ENCODE measurements at regions not wholly inside any gene's neighbourhood (a gene's known extent, or its start where the extent isn't known, plus 50 kb on each side); places are given as distances from the start of the nearest gene placed in this dataset.
A peak's percentile ranks its signal among the peaks of the same experiment; 100 is the strongest.

- intact Hi-C loops (cut with DNase I), result no loop called here
- H3K36me3 ChIP-seq, result no peaks in the 10 kb centered on the region
- no peak for TF ChIP-seq CTCF (IDR thresholded peaks at IDR 0.05)
- H3K4me1 ChIP-seq, result peaks cover 0 to 7% (median 0%) of the 10 kb centered on the region in 3 donors
- DNase-seq, result no peak
- FAIRE-seq, result no peak
- H3K27me3 ChIP-seq, result no peaks in the 10 kb centered on the region
- peak in 3 of 4 donors; percentile 41 to 60 (median 44) for ATAC-seq
- no peaks in the 10 kb centered on the region for H3K9me3 ChIP-seq
- H3K27ac ChIP-seq, result no peak overlapping the region
- H3K4me3 ChIP-seq, result no peak overlapping the region
- 77 to 78% methylated on average over 4 of the region's 4 CpGs for WGBS, 2 donors
Observed at GRCh38 chr1:209421186-209421585, 162.3 kb upstream of the CAMK1G start.

- FAIRE-seq, result no peak
- DNase-seq, result no peak
- Histone ChIP-seq H3K27ac (no peak overlapping the region), H3K27me3 (no peaks in the 10 kb centered on the region), H3K9me3 (no peaks in the 10 kb centered on the region), H3K36me3 (no peaks in the 10 kb centered on the region), H3K4me1 (peaks cover 0 to 7% (median 0%) of the 10 kb centered on the region in 3 donors), H3K4me3 (no peak overlapping the region)
- intact Hi-C loops (cut with DNase I), result no loop called here
- no peak for TF ChIP-seq CTCF (IDR thresholded peaks at IDR 0.05)
- WGBS, 2 donors, result 65 to 77% methylated on average over 5 of the region's 5 CpGs
- ATAC-seq, result peak in 1 of 4 donors; percentile 45
Observed at GRCh38 chr1:209421978-209422680, 161.4 kb upstream of the CAMK1G start.

GRCh38 chr1:209425959-209426358 lies 157.6 kb upstream of the CAMK1G start:
- intact Hi-C loops (cut with DNase I), result no loop called here
- FAIRE-seq (no peak), DNase-seq (no peak), ATAC-seq (no peak)
- no peak overlapping the region for H3K27ac ChIP-seq
- 79 to 83% methylated on average over 5 of the region's 5 CpGs for WGBS, 2 donors
- no peaks in the 10 kb centered on the region for H3K4me1 ChIP-seq
- TF ChIP-seq CTCF (IDR thresholded peaks at IDR 0.05), result no peak
- no peaks in the 10 kb centered on the region for H3K9me3 ChIP-seq
- H3K27me3 ChIP-seq, result no peaks in the 10 kb centered on the region
- no peaks in the 10 kb centered on the region for H3K36me3 ChIP-seq
- H3K4me3 ChIP-seq, result no peak overlapping the region

- Histone ChIP-seq H3K27me3 (no peaks in the 10 kb centered on the region), H3K36me3 (no peaks in the 10 kb centered on the region), H3K4me3 (no peak overlapping the region), H3K4me1 (no peaks in the 10 kb centered on the region), H3K27ac (no peak overlapping the region), H3K9me3 (no peaks in the 10 kb centered on the region)
- ATAC-seq, result no peak
- intact Hi-C loops (cut with DNase I), result no loop called here
- DNase-seq, result no peak
- 65 to 67% methylated on average over 7 of the region's 7 CpGs for whole genome bisulfite sequencing, 2 donors
- no peak for FAIRE-seq
- TF ChIP-seq CTCF (IDR thresholded peaks at IDR 0.05), result no peak
Observed at GRCh38 chr1:209427277-209427676, 156.2 kb upstream of the CAMK1G start.

- no peaks in the 10 kb centered on the region for H3K36me3 ChIP-seq
- H3K27ac ChIP-seq, result no peak overlapping the region
- H3K4me1 ChIP-seq, result no peaks in the 10 kb centered on the region
- FAIRE-seq (no peak), DNase-seq (no peak), ATAC-seq (no peak)
- H3K9me3 ChIP-seq, result no peaks in the 10 kb centered on the region
- H3K27me3 ChIP-seq, result no peaks in the 10 kb centered on the region
- no peak for TF ChIP-seq CTCF (IDR thresholded peaks at IDR 0.05)
- WGBS, 2 donors, result 79 to 86% methylated on average over 9 of the region's 9 CpGs
- no peak overlapping the region for H3K4me3 ChIP-seq
- intact Hi-C loops (cut with DNase I), result no loop called here
Observed at GRCh38 chr1:209427811-209428210, 155.7 kb upstream of the CAMK1G start.
